ENCODE measurements at regions not wholly inside any gene's neighbourhood (a gene's known extent, or its start where the extent isn't known, plus 50 kb on each side); places are given as distances from the start of the nearest gene placed in this dataset.

DNA sequence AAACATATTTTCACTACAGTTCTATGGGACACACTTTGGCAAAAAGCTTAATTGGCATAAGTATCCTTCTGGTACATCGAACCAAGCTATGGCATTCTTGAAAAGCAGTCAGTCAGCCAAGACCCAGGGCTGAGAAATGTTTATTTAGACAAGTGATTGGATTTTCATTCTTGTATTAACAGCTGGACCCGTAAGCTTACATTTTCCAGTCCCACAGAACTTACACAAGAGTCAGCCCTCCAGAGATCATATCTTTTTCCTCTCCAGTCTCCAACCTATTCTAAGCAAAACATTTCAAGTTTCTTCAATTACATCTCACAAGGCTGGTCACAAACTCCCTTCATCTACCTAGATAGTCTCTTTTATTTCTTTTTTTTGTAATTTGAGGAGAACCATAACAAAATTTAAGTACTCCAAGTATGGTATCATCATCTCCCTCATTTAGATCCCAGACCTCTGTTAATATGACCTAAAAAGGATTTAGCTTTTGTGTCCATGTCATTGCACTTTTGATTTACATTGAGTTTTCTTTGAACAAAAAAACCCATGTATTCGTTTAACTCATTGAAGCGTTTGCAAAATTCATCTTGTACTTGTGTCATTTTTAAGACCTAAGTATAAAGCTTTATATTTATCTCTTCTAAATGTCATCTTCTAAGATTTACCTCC, 67.9 kb upstream of the GRK3 start:
- DNase-seq: no peak
- ChIA-PET CTCF (interaction anchor here (2.1 kb wide), 1 partner anchor 276 kb away, joined by 7 read pairs; no protein-coding TSS in a partner anchor), POLR2A (no interaction called here)
- H3K9ac ChIP-seq (ENCODE audit: low read length): no peak overlapping the region
- intact Hi-C loops (cut with micrococcal nuclease): no loop called here
- no peak overlapping the region for H3K4me3 Mint-ChIP-seq
- no peak overlapping the region for H3K4me2 ChIP-seq (replicated peaks; ENCODE audit: low read depth, low read length, poor library complexity, severe bottlenecking)
- H2AFZ ChIP-seq (ENCODE audit: insufficient read depth, low read depth, low read length, poor library complexity, severe bottlenecking): no peak overlapping the region
- H3K27me3 Mint-ChIP-seq: no peaks in the 10 kb centered on the region
- H3K4me3 ChIP-seq (ENCODE audit: control extremely low read depth in 1 of 5, extremely low read depth in 1 of 5, insufficient read depth in 1 of 5, low read depth in 2 of 5, low read length in 4 of 5): no peak overlapping the region
- peaks cover 8% of the 10 kb centered on the region for H3K4me1 Mint-ChIP-seq
- H3K27ac Mint-ChIP-seq: no peak overlapping the region
- TF ChIP-seq, protein P1, sequence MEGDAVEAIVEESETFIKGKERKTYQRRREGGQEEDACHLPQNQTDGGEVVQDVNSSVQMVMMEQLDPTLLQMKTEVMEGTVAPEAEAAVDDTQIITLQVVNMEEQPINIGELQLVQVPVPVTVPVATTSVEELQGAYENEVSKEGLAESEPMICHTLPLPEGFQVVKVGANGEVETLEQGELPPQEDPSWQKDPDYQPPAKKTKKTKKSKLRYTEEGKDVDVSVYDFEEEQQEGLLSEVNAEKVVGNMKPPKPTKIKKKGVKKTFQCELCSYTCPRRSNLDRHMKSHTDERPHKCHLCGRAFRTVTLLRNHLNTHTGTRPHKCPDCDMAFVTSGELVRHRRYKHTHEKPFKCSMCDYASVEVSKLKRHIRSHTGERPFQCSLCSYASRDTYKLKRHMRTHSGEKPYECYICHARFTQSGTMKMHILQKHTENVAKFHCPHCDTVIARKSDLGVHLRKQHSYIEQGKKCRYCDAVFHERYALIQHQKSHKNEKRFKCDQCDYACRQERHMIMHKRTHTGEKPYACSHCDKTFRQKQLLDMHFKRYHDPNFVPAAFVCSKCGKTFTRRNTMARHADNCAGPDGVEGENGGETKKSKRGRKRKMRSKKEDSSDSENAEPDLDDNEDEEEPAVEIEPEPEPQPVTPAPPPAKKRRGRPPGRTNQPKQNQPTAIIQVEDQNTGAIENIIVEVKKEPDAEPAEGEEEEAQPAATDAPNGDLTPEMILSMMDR (IDR thresholded peaks at IDR 0.05): no peak
- TF ChIP-seq EZH2 (IDR thresholded peaks at IDR 0.05; ENCODE audit: borderline replicate concordance, insufficient read depth, low read depth, low read length, poor library complexity, severe bottlenecking): no peak
- no peaks in the 10 kb centered on the region for H3K9me3 ChIP-seq (ENCODE audit: control extremely low read depth in 1 of 3, control insufficient read depth in 2 of 3, insufficient read depth in 1 of 3, low read length in 2 of 3)
- peaks cover 0 to 4% (median 0%) of the 10 kb centered on the region in 4 experiments for H3K27me3 ChIP-seq (replicated peaks in 1 of 4; ENCODE audit: control extremely low read depth in 1 of 4, control insufficient read depth in 3 of 4, insufficient read depth in 4 of 4, low read length in 3 of 4)
- H4K20me1 ChIP-seq (ENCODE audit: control insufficient read depth, insufficient read depth, low read length, poor library complexity, severe bottlenecking): no peaks in the 10 kb centered on the region
- no peak for ATAC-seq (ENCODE audit: low read depth)
- H3K9me3 Mint-ChIP-seq (ENCODE audit: insufficient read depth): peaks cover 2% of the 10 kb centered on the region
- no peaks in the 10 kb centered on the region for H3K36me3 ChIP-seq (replicated peaks in 1 of 2; ENCODE audit: control extremely low read depth in 1 of 2, control insufficient read depth in 1 of 2, extremely low read depth in 1 of 2, insufficient read depth in 2 of 2, low read length in 1 of 2)
- H3K79me2 ChIP-seq (ENCODE audit: control insufficient read depth, insufficient read depth, low read length): no peaks in the 10 kb centered on the region
- no CpG with 5 or more reads among the region's 4 CpGs for WGBS (ENCODE audit: insufficient coverage)
- peaks cover 0 to 4% of the 10 kb centered on the region in 2 donors for H3K4me1 ChIP-seq (ENCODE audit: control insufficient read depth in 2 of 2, insufficient read depth in 2 of 2, low read length in 2 of 2)
- H3K27ac ChIP-seq (ENCODE audit: low read length in 2 of 2): no peak overlapping the region

DNA sequence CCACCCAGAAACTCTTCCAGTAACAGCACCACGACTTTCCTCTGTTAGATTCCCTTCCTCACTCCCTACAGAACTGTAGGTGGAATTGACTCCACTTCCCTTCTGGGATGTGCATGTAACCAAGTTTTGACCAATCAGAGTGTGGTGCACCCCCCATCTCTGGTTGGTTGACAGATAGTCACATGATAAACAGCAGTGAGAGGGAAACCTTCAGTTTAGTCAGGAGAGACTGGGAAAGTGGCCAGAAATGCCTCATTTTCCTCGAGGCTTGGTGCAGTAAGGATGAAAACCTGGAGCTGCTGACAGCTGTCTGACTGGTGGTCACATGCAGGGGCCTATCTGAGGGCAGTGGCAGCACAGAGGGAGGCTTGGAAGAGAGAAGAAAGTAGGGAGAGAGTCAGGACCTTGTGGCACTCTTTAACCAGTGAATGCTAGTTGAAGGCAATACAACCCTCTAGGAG, 67.3 kb upstream of the GRK3 start:
- CTCF ChIA-PET: no interaction called here
- Mint-ChIP-seq H3K4me3 (no peak overlapping the region), H3K4me1 (peaks cover 8% of the 10 kb centered on the region), H3K9me3 (ENCODE audit: insufficient read depth) (peaks cover 2% of the 10 kb centered on the region), H3K27me3 (no peaks in the 10 kb centered on the region), H3K27ac (no peak overlapping the region)
- Histone ChIP-seq H3K4me3 (ENCODE audit: control extremely low read depth in 1 of 5, extremely low read depth in 1 of 5, insufficient read depth in 1 of 5, low read depth in 2 of 5, low read length in 4 of 5) (no peak overlapping the region), H3K36me3 (replicated peaks in 1 of 2; ENCODE audit: control extremely low read depth in 1 of 2, control insufficient read depth in 1 of 2, extremely low read depth in 1 of 2, insufficient read depth in 2 of 2, low read length in 1 of 2) (no peaks in the 10 kb centered on the region), H3K9me3 (ENCODE audit: control extremely low read depth in 1 of 3, control insufficient read depth in 2 of 3, insufficient read depth in 1 of 3, low read length in 2 of 3) (no peaks in the 10 kb centered on the region), H3K79me2 (ENCODE audit: control insufficient read depth, insufficient read depth, low read length) (no peaks in the 10 kb centered on the region), H3K4me2 (replicated peaks; ENCODE audit: low read depth, low read length, poor library complexity, severe bottlenecking) (no peak overlapping the region), H4K20me1 (ENCODE audit: control insufficient read depth, insufficient read depth, low read length, poor library complexity, severe bottlenecking) (no peaks in the 10 kb centered on the region), H3K27ac (ENCODE audit: low read length in 2 of 2) (no peak overlapping the region), H3K4me1 (ENCODE audit: control insufficient read depth in 2 of 2, insufficient read depth in 2 of 2, low read length in 2 of 2) (peaks cover 0 to 4% of the 10 kb centered on the region in 2 donors), H3K9ac (ENCODE audit: low read length) (no peak overlapping the region), H3K27me3 (replicated peaks in 1 of 4; ENCODE audit: control extremely low read depth in 1 of 4, control insufficient read depth in 3 of 4, insufficient read depth in 4 of 4, low read length in 3 of 4) (peaks cover 0 to 4% (median 0%) of the 10 kb centered on the region in 4 experiments), H2AFZ (ENCODE audit: insufficient read depth, low read depth, low read length, poor library complexity, severe bottlenecking) (no peak overlapping the region)
- 64% methylated on average over 1 of the region's 2 CpGs for WGBS (ENCODE audit: insufficient coverage)
- TF ChIP-seq EZH2 (IDR thresholded peaks at IDR 0.05; ENCODE audit: borderline replicate concordance, insufficient read depth, low read depth, low read length, poor library complexity, severe bottlenecking): no peak
- TF ChIP-seq, protein P1 (IDR thresholded peaks at IDR 0.05): no peak
- POLR2A ChIA-PET: no interaction called here
- ATAC-seq (ENCODE audit: low read depth) (no peak), DNase-seq (no peak)
- intact Hi-C loops (cut with micrococcal nuclease): no loop called here

Data from B cell (primary cell).